ENCODE measurements at regions not wholly inside any gene's neighbourhood (a gene's known extent, or its start where the extent isn't known, plus 50 kb on each side); places are given as distances from the start of the nearest gene placed in this dataset.

DNA sequence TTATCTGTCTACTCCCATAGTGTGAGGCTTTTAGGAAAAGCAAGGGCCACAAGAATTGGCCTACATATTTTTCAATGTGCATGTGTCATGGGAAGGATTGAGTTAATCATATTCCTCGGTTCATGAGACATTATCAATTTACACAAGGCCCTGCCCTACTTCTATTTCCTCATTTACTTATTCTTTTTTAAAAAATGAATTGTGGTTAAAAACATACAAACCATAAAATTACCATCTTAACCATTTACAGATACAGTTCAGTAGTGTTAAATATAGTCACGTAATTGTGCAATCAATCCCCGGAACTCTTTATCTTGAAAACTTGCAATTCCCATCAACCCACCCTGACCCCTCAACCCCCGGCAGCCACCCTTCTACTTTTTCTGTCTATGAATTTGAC lies 284.0 kb upstream of the GADL1 start:
- Mint-ChIP-seq H3K4me3 (no peak overlapping the region), H3K36me3 (no peaks in the 10 kb centered on the region), H3K27ac (no peak overlapping the region), H3K9me3 (ENCODE audit: low read depth) (no peaks in the 10 kb centered on the region), H3K4me1 (ENCODE audit: low read depth) (no peaks in the 10 kb centered on the region), H3K27me3 (no peaks in the 10 kb centered on the region)

DNA sequence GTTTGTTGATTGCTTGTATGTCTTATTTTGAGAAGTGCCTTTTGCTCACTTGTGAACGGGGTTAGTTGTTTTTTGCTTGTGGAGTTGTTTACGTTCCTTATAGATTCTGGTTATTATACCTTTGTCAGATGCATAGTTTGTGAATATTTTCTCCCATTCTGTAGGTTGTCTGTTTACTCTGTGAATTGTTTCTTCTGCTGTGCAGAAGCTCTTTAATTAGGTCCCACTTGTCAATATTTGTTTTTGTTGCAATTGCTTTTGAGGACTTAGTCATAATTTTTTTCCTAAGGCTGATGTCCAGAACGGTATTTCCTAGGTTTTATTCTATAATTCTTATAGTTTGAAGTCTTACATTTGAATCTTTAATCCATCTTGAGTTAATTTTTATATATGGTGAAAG lies 285.3 kb upstream of the GADL1 start:
- Mint-ChIP-seq H3K36me3 (no peaks in the 10 kb centered on the region), H3K27me3 (no peaks in the 10 kb centered on the region), H3K4me3 (no peak overlapping the region), H3K4me1 (ENCODE audit: low read depth) (no peaks in the 10 kb centered on the region), H3K9me3 (ENCODE audit: low read depth) (no peaks in the 10 kb centered on the region), H3K27ac (no peak overlapping the region)

DNA sequence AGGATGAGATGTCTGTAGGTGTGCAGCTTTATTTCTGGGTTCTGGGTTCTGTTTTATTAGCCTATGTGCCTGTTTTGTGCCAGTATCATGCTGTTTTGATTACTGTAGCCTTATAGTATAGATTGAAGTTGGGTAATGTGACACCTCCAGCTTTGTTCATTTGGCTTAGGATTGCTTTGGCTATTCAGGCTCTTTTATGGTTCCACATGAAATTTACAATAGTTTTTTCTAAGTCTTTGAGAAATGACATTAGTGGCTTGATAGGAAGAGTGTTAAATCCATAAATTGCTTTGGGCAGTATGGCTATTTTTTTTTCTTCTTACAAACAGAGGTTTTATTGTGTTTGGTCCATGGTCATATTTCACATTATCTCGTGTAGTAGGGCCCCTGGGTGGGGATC lies 285.8 kb upstream of the GADL1 start:
- Mint-ChIP-seq H3K36me3 (no peaks in the 10 kb centered on the region), H3K27ac (no peak overlapping the region), H3K4me3 (no peak overlapping the region), H3K9me3 (ENCODE audit: low read depth) (no peaks in the 10 kb centered on the region), H3K27me3 (no peaks in the 10 kb centered on the region), H3K4me1 (ENCODE audit: low read depth) (no peaks in the 10 kb centered on the region)

DNA sequence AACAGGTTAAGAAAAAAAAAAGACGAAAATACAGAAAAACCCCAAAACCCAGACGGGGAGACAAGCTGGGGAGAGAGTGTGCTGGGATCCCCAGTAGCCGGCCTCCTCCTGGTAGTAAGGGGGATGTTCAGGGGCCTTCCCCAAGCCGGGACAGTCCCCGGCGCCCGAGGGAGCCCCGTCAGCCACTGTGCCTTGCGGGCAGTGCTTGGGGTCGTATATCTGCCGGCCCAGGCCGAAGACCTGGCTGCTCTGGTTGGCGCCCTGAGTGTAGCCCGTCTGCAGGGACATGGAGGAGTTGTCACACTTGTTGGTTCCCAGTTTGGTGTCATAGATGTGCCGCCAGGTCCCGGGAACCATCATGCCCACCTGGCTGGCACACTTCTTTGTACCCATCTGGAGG lies 287.2 kb upstream of the GADL1 start:
- Mint-ChIP-seq H3K27me3 (no peaks in the 10 kb centered on the region), H3K27ac (no peak overlapping the region), H3K4me3 (no peak overlapping the region), H3K36me3 (no peaks in the 10 kb centered on the region), H3K9me3 (ENCODE audit: low read depth) (no peaks in the 10 kb centered on the region), H3K4me1 (ENCODE audit: low read depth) (peaks cover 3% of the 10 kb centered on the region)

DNA sequence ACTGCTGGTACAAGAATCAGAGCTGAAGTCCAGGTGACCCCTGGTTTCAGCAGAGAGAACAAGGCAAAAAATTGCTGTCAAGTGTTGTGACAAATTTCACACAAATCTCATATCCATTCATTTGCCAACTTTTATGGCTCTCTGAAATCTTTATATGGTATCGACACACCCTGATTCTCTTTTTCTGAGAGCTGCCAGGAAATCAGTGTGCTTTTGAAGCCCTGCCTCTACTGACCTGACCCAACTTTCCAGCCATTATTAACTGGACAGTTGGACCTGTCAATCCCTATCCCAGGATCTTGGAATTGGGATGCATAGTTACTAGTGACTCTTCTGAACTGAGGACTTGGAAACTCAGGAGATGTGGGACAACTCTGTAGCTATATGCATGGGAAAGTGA lies 288.2 kb upstream of the GADL1 start:
- Mint-ChIP-seq H3K4me3 (no peak overlapping the region), H3K4me1 (ENCODE audit: low read depth) (peaks cover 4% of the 10 kb centered on the region), H3K9me3 (ENCODE audit: low read depth) (no peaks in the 10 kb centered on the region), H3K27me3 (no peaks in the 10 kb centered on the region), H3K36me3 (no peaks in the 10 kb centered on the region), H3K27ac (no peak overlapping the region)

DNA sequence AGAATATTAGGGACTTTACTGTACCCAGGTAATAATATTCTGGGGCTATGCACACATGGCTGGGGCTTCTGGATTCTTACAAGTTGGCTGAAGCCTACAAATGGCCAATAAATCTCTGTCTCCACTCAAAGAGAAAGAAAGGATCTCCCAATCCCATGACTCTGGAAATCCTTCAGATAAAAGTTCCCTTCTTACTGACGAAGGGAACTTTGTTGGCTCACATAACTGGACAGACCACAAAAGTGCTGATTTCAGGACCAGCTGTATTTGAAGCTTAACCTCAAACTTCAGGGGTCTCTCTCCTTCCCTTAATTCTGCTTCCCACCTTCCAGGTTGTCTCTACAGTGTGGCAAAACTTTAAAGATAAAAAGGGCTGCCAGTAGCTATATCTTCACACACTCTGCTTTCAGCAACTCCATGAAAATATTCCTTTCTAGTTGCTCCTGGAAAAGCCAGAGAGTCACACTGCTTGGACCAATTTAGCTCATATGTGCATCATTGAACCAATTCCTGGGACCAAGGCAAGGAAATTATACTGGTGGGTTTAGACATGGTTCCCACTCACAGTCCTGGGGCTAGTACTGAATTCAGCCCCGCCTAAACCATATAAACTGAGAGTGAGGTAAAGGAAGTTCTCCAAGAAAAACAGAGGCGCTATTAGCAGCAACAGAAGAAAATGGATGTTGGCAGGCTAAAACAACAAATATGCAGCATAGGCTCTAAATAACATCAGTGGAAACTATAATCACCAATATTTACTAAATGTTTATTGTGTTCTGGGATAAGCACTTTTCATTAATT lies 290.0 kb upstream of the GADL1 start:
- Mint-ChIP-seq H3K9me3 (ENCODE audit: low read depth) (no peaks in the 10 kb centered on the region), H3K4me3 (no peak overlapping the region), H3K27me3 (no peaks in the 10 kb centered on the region), H3K36me3 (no peaks in the 10 kb centered on the region), H3K4me1 (ENCODE audit: low read depth) (peaks cover 4% of the 10 kb centered on the region), H3K27ac (no peak overlapping the region)

DNA sequence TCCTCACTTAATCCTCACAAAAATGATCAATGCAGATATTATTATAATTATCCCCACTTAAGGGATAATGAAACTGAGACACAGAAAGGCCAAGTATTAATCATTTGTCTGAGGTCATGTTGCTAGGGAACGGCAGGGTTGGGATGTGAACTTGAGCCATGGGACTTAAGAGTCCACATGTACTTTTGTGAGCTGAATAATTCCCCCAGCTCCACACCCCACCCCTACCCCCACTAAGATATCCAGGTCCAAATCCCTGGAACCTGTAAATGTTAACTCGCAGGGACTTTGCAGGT lies 290.5 kb upstream of the GADL1 start:
- no peak overlapping the region for H3K27ac Mint-ChIP-seq
- peaks cover 4% of the 10 kb centered on the region for H3K4me1 Mint-ChIP-seq (ENCODE audit: low read depth)
- no peaks in the 10 kb centered on the region for H3K27me3 Mint-ChIP-seq
- no peaks in the 10 kb centered on the region for H3K9me3 Mint-ChIP-seq (ENCODE audit: low read depth)
- H3K4me3 Mint-ChIP-seq = no peak overlapping the region
- no peaks in the 10 kb centered on the region for H3K36me3 Mint-ChIP-seq

DNA sequence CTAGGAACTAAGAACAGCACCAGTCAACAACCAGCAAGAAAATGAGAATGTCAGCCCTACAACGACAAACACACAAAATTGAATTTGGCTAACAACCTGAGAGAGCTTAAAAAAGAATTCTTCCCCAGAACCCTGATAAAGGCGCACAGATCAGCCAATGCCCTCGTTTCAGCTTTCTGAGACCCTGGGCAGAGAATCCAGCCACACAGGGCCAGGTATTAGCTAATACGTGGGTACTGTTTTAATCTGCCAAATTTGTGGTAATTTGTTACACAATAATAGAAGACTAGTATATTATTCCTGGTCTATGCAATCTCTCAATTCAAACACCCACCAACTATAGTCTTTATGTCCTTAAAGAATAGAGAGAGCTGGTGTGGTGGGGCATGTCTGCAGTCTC lies 291.6 kb upstream of the GADL1 start:
- H3K27ac Mint-ChIP-seq = no peak overlapping the region
- H3K9me3 Mint-ChIP-seq (ENCODE audit: low read depth) = no peaks in the 10 kb centered on the region
- peaks cover 4% of the 10 kb centered on the region for H3K4me1 Mint-ChIP-seq (ENCODE audit: low read depth)
- H3K4me3 Mint-ChIP-seq = no peak overlapping the region
- H3K36me3 Mint-ChIP-seq = no peaks in the 10 kb centered on the region
- H3K27me3 Mint-ChIP-seq = no peaks in the 10 kb centered on the region

DNA sequence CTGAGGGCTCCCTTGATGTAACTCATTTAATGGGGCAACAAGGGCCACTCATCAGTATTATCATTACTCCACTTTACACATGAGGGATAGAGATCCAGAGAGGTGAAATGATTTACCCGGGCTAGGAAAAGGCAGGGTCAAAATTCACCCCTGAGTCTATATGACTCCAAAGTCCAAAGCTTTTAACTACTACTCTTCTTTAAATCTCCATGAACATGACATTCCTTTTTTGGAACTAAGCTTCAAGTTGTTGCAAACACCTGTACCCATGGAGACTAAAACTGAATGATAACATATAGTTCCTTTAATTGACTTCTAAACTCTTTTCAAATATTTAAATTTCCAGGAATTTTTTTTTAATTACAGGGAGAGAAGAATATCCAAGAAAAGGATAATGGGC lies 292.9 kb upstream of the GADL1 start:
- Mint-ChIP-seq H3K4me1 (ENCODE audit: low read depth) (peaks cover 4% of the 10 kb centered on the region), H3K36me3 (no peaks in the 10 kb centered on the region), H3K9me3 (ENCODE audit: low read depth) (no peaks in the 10 kb centered on the region), H3K27me3 (no peaks in the 10 kb centered on the region), H3K4me3 (no peak overlapping the region), H3K27ac (no peak overlapping the region)

DNA sequence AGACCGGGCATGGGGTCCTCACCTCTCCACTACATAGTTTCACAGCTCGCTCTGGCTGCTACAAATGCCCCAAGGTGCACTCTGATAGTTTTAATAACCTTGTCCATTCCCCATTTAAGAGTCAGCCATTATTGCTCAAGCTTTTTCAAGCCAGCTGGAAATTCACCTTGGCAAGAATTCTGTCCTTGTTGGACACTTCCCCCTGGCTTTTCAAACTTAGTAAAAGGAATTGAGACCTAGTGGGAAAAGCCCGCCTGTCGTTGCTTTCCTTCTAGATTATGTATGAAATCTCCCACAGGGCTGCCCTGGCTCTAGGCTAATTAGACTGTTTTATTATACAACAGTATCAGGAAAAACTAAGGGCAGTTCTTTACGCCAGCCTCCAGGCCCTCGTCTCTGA lies 293.7 kb upstream of the GADL1 start:
- peaks cover 1% of the 10 kb centered on the region for H3K36me3 Mint-ChIP-seq
- peaks cover 4% of the 10 kb centered on the region for H3K4me1 Mint-ChIP-seq (ENCODE audit: low read depth)
- no peak overlapping the region for H3K27ac Mint-ChIP-seq
- H3K27me3 Mint-ChIP-seq = no peaks in the 10 kb centered on the region
- no peaks in the 10 kb centered on the region for H3K9me3 Mint-ChIP-seq (ENCODE audit: low read depth)
- H3K4me3 Mint-ChIP-seq = no peak overlapping the region

DNA sequence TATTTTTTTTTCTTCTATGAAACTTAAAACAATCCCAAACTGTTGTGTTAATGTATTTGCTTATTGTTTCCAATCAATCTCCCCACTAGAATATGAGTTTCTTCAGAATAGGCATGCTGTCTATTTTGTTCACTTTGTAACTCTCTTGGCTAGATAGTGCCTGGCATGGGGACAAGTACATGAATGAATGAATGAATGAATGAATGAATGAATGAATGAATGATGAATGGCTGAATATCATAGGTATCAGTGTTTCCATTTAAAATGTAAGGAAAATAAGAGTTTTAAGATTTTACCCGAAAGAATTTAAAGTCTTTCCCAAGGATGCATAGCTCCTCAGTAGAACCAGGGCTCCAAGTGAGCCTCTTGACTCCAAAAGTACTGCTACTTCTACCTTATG lies 294.9 kb upstream of the GADL1 start:
- peaks cover 4% of the 10 kb centered on the region for H3K4me1 Mint-ChIP-seq (ENCODE audit: low read depth)
- H3K4me3 Mint-ChIP-seq = no peak overlapping the region
- H3K36me3 Mint-ChIP-seq = peaks cover 4% of the 10 kb centered on the region

DNA sequence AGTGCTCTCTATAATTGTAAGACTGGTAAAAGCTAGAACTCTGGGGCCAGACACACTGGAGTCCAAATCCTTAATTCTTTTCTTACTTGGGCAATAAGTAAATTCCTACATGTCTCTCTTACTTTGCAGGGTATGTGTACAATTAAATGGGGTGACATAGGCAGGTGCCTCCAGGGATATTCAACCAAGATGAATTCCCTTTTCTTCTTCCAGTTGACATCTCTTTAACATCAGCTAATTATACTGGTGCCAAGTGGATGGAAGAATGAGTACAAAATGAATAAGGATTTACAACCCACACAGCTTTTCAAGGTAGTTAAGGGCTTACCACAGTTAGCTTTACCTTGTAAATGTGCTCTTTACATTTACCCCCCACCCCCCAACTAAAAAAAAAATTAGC lies 295.5 kb upstream of the GADL1 start:
- no peak overlapping the region for H3K4me3 Mint-ChIP-seq
- no peaks in the 10 kb centered on the region for H3K9me3 Mint-ChIP-seq (ENCODE audit: low read depth)
- no peak overlapping the region for H3K27ac Mint-ChIP-seq
- H3K36me3 Mint-ChIP-seq = peaks cover 4% of the 10 kb centered on the region
- peaks cover 4% of the 10 kb centered on the region for H3K4me1 Mint-ChIP-seq (ENCODE audit: low read depth)
- H3K27me3 Mint-ChIP-seq = no peaks in the 10 kb centered on the region

More for the DNA sequence above, 294.9 kb upstream of the GADL1 start:
- Mint-ChIP-seq H3K9me3 (ENCODE audit: low read depth) (no peaks in the 10 kb centered on the region), H3K27ac (no peak overlapping the region), H3K27me3 (no peaks in the 10 kb centered on the region)

DNA sequence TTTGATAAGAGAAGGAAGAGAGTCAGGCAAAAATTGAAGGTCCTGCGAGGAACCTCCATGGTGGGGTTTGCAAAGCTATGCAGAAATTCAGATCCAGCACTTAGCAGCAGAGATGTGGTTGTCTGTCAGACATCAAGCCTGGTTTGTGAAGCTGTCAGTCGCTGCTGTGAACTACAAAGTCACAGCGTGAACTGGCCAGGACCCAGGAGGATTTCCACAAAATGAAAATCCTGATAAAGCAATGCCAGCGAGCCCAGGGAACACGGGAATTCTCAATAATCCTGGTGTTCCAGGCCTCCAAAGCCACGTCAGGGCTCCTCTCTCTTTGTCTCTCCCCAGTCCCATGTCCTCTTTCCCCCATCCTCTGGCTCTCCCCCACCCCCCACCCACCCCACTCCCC lies 296.9 kb upstream of the GADL1 start:
- no peak overlapping the region for H3K27ac Mint-ChIP-seq
- peaks cover 4% of the 10 kb centered on the region for H3K4me1 Mint-ChIP-seq (ENCODE audit: low read depth)
- H3K36me3 Mint-ChIP-seq = peaks cover 4% of the 10 kb centered on the region
- no peaks in the 10 kb centered on the region for H3K9me3 Mint-ChIP-seq (ENCODE audit: low read depth)
- H3K27me3 Mint-ChIP-seq = no peaks in the 10 kb centered on the region
- H3K4me3 Mint-ChIP-seq = no peak overlapping the region

DNA sequence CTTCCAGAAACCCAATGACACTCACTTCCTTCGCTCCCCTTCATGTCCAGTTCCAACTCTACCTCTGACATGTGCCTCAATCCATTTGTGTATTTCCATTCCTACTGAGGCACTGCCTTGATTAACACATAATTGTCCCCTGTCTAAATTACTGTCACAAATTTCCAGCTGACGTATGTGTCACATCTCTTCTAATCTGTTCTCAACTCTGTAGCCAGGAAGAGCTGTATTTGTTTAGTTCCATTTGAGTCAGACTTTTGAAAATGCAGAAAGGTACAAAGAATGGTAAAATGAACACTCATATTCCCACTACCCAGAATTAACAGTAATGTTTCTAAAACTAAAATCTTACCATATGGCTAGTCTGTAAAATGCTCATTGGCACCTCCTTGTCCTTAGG lies 299.0 kb upstream of the GADL1 start:
- Mint-ChIP-seq H3K4me3 (no peak overlapping the region), H3K4me1 (ENCODE audit: low read depth) (no peaks in the 10 kb centered on the region), H3K36me3 (peaks cover 4% of the 10 kb centered on the region), H3K27ac (no peak overlapping the region), H3K9me3 (ENCODE audit: low read depth) (no peaks in the 10 kb centered on the region), H3K27me3 (no peaks in the 10 kb centered on the region)

DNA sequence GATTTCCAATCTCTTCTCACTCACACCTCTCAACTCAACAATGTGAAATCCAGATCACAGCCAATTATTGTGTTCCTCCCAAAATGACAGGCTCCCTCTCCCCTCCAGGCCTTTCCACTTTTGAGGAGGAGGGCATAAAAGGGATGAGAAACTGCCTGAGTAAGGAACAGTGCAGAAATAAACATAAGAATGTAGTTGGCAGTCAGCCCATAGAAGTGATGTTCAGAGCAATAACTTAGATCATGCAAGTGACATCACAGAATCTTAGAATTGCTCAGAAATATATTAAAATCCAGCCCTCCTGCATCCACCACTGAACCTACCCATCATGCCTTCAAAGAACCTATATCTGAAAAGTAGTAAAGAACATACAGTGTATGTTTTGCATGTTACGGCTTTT lies 299.4 kb upstream of the GADL1 start:
- H3K4me3 Mint-ChIP-seq = no peak overlapping the region
- H3K27ac Mint-ChIP-seq = no peak overlapping the region
- H3K4me1 Mint-ChIP-seq (ENCODE audit: low read depth) = no peaks in the 10 kb centered on the region
- H3K36me3 Mint-ChIP-seq = peaks cover 4% of the 10 kb centered on the region
- no peaks in the 10 kb centered on the region for H3K27me3 Mint-ChIP-seq
- H3K9me3 Mint-ChIP-seq (ENCODE audit: low read depth) = no peaks in the 10 kb centered on the region

DNA sequence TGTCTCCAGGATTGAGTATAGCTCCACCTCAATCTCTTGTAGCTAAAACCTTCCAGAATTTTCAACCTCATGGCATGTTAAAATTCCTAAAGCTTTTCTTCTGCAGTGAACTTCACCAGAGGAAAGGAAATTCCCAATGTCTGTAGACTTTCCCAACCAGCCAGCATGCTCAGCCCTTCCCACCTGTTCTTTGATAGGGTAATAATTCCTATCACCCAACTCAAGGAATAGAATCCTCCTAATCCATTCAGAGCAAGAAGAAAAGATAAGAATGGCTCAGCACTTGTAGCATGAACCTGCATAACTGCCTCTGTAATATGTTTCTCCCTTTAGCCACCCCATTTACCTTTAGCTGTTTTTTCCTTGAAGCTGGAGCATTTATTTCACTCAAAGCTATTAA lies 301.8 kb upstream of the GADL1 start:
- Mint-ChIP-seq H3K27me3 (no peaks in the 10 kb centered on the region), H3K4me1 (ENCODE audit: low read depth) (no peaks in the 10 kb centered on the region), H3K36me3 (peaks cover 4% of the 10 kb centered on the region), H3K9me3 (ENCODE audit: low read depth) (no peaks in the 10 kb centered on the region), H3K4me3 (no peak overlapping the region), H3K27ac (no peak overlapping the region)

Data from activated naive CD8-positive, alpha-beta T cell (primary cell).